Mesenchymal stem cell (in vitro differentiated cells and primary cell): ENCODE measurements at regions not wholly inside any gene's neighbourhood (a gene's known extent, or its start where the extent isn't known, plus 50 kb on each side); places are given as distances from the start of the nearest gene placed in this dataset.
A peak's percentile ranks its signal among the peaks of the same experiment; 100 is the strongest.

Source experiments
- DNase-seq: peaks from one replicate; pipeline ENCODE4 v3.0.0-alpha.2; 2013
- H2AFZ ChIP-seq: one replicate; pipeline ENCODE4 v1.6.1; 2013; ENCODE audit warnings: low read depth, mild to moderate bottlenecking, control low read depth, inconsistent platforms, low read length, moderate library complexity
- H2AK5ac ChIP-seq: 2 replicates; pipeline ENCODE4 v1.6.1; 2013; ENCODE audit warnings: low read length, moderate library complexity, mild to moderate bottlenecking, inconsistent platforms; ENCODE audit not compliant: severe bottlenecking
- H2BK120ac ChIP-seq: one replicate; pipeline ENCODE4 v1.6.1; 2013; ENCODE audit warnings: low read depth, mild to moderate bottlenecking, inconsistent platforms, low read length, moderate library complexity
- H2BK12ac ChIP-seq, 2 experiments: one replicate each; pipeline ENCODE4 v1.6.1; 2013; ENCODE audit warnings: inconsistent platforms in 2 of 2, low read length in 2 of 2, mild to moderate bottlenecking in 2 of 2, moderate library complexity in 2 of 2, control low read depth in 1 of 2
- H2BK15ac ChIP-seq: one replicate; pipeline ENCODE4 v1.6.1; 2013; ENCODE audit warnings: mild to moderate bottlenecking, low read depth, inconsistent platforms; ENCODE audit not compliant: poor library complexity, severe bottlenecking
- H2BK5ac ChIP-seq: 2 replicates; pipeline ENCODE4 v1.6.1; 2013; ENCODE audit warnings: low read depth, mild to moderate bottlenecking, low read length, control low read depth, inconsistent platforms; ENCODE audit not compliant: poor library complexity, severe bottlenecking
- H3K14ac ChIP-seq, 2 experiments: one replicate each; pipeline ENCODE4 v1.6.1; 2013; ENCODE audit warnings: inconsistent platforms in 2 of 2, low read length in 2 of 2, control low read depth in 1 of 2, mild to moderate bottlenecking in 1 of 2, moderate library complexity in 1 of 2
- H3K18ac ChIP-seq, 2 experiments: one replicate each; pipeline ENCODE4 v1.6.1; 2013; ENCODE audit warnings: inconsistent platforms in 2 of 2, low read length in 2 of 2, control low read depth in 1 of 2, low read depth in 1 of 2, mild to moderate bottlenecking in 1 of 2
- H3K23ac ChIP-seq, 2 experiments: one replicate each; pipeline ENCODE4 v1.6.1; 2013; ENCODE audit warnings: inconsistent platforms in 2 of 2, low read length in 2 of 2, mild to moderate bottlenecking in 2 of 2, moderate library complexity in 2 of 2, control low read depth in 1 of 2
- H3K27ac ChIP-seq: 2 replicates; pipeline ENCODE4 v1.5.1; 2013; ENCODE audit warnings: mild to moderate bottlenecking, moderate library complexity, low read length, control low read depth, inconsistent platforms; ENCODE audit not compliant: poor library complexity, severe bottlenecking
- H3K27me3 ChIP-seq, 2 experiments: 2 replicates each; pipeline versions ENCODE4 v1.6.1 to v1.7.0; 2013; ENCODE audit warnings: low read length in 2 of 2, mild to moderate bottlenecking in 2 of 2, moderate library complexity in 2 of 2, control low read depth in 1 of 2, inconsistent platforms in 1 of 2; ENCODE audit not compliant: control insufficient read depth in 1 of 2, insufficient read depth in 1 of 2
- H3K36me3 ChIP-seq, 2 experiments: 2 replicates each; pipeline versions ENCODE4 v1.6.1 to v1.7.0; 2013; ENCODE audit warnings: low read length in 2 of 2, control low read depth in 1 of 2, inconsistent platforms in 1 of 2, low read depth in 1 of 2, mild to moderate bottlenecking in 1 of 2; ENCODE audit not compliant: insufficient read depth in 2 of 2, control insufficient read depth in 1 of 2
- H3K4ac ChIP-seq, 2 experiments: one replicate each; pipeline ENCODE4 v1.6.1; 2013; ENCODE audit warnings: inconsistent platforms in 2 of 2, low read length in 2 of 2, mild to moderate bottlenecking in 2 of 2, moderate library complexity in 2 of 2, control low read depth in 1 of 2, low read depth in 1 of 2
- H3K4me1 ChIP-seq: 2 replicates; pipeline ENCODE4 v1.6.1; 2013; ENCODE audit warnings: low read depth, low read length, control low read depth; ENCODE audit not compliant: control insufficient read depth, insufficient read depth
- H3K4me2 ChIP-seq: 2 replicates; pipeline ENCODE4 v1.6.1; 2013; ENCODE audit warnings: low read length, mild to moderate bottlenecking, inconsistent platforms; ENCODE audit not compliant: poor library complexity, severe bottlenecking
- H3K4me3 ChIP-seq, 2 experiments: 2 replicates each; pipeline versions ENCODE4 v1.5.1 to v1.7.0; 2013; ENCODE audit warnings: low read length in 2 of 2, mild to moderate bottlenecking in 2 of 2, control low read depth in 1 of 2, low read depth in 1 of 2; ENCODE audit not compliant: insufficient read depth in 1 of 2
- H3K79me1 ChIP-seq: replicated peaks from 2 replicates; pipeline ENCODE4 v1.6.1; 2013; ENCODE audit warnings: mild to moderate bottlenecking, control low read depth, low read length, inconsistent platforms; ENCODE audit not compliant: poor library complexity, severe bottlenecking
- H3K9ac ChIP-seq: 2 replicates; pipeline ENCODE4 v1.7.0; 2013; ENCODE audit warnings: mild to moderate bottlenecking, low read length, moderate library complexity
- H3K9me3 ChIP-seq: 2 replicates; pipeline ENCODE4 v1.7.0; 2013; ENCODE audit warnings: mild to moderate bottlenecking, low read length; ENCODE audit not compliant: control insufficient read depth
- H4K8ac ChIP-seq: one replicate; pipeline ENCODE4 v1.6.1; 2013; ENCODE audit warnings: inconsistent platforms, mild to moderate bottlenecking, low read length, moderate library complexity
- H4K91ac ChIP-seq: one replicate; pipeline ENCODE4 v1.6.1; 2013; ENCODE audit warnings: mild to moderate bottlenecking, low read length, inconsistent platforms
- WGBS: methylation state at CpG from one replicate; pipeline ENCODE4 v1.1.7; 2013; ENCODE audit warnings: mixed read lengths; 5-methylcytosine and 5-hydroxymethylcytosine counted together

GRCh38 chr2:12341215-12341614 is 375.5 kb upstream of the TRIB2 start:
- no peak overlapping the region for H2BK120ac ChIP-seq
- no peaks in the 10 kb centered on the region for H3K79me1 ChIP-seq
- no peak for DNase-seq
- no peak overlapping the region for H3K4ac ChIP-seq
- H2BK5ac ChIP-seq, result no peak overlapping the region
- H3K14ac ChIP-seq, result no peak overlapping the region
- no peak overlapping the region for H2BK15ac ChIP-seq
- no peaks in the 10 kb centered on the region for H3K4me1 ChIP-seq
- no peak overlapping the region for H4K8ac ChIP-seq
- no peak overlapping the region for H2BK12ac ChIP-seq
- no peak overlapping the region for H3K18ac ChIP-seq
- H3K36me3 ChIP-seq, result no peaks in the 10 kb centered on the region
- H3K23ac ChIP-seq, result no peak overlapping the region
- H2AFZ ChIP-seq, result no peak overlapping the region
- no peak overlapping the region for H3K4me2 ChIP-seq
- H4K91ac ChIP-seq, result no peak overlapping the region
- no peaks in the 10 kb centered on the region for H3K9me3 ChIP-seq
- WGBS, result no CpG with 5 or more reads among the region's 1 CpG
- H3K27ac ChIP-seq, result no peak overlapping the region
- no peak overlapping the region for H3K4me3 ChIP-seq
- no peak overlapping the region for H2AK5ac ChIP-seq
- no peak overlapping the region for H3K9ac ChIP-seq
- no peaks in the 10 kb centered on the region for H3K27me3 ChIP-seq

DNA sequence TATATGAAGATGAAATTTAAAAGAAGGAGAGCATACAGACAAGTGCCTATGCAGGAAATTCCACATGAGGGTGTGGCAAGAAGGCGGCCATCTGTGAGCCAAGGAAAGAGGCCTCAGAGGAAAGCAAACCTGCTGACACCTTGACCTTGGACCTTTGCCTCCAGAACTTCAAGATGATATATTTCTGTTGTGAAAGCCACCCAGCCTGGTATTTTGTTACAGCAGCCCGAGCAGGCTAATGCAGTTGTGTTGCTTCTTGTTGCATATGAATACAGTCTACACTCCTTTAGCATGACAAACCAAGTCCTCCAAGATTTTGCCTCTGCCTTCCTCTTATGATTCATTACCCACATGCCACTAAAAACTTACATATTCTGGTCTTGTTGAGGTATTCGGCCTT is 374.8 kb upstream of the TRIB2 start:
- Histone ChIP-seq H3K36me3 (no peaks in the 10 kb centered on the region), H3K27me3 (no peaks in the 10 kb centered on the region), H2AK5ac (no peak overlapping the region), H4K91ac (no peak overlapping the region), H3K27ac (no peak overlapping the region), H3K4me2 (no peak overlapping the region), H2AFZ (no peak overlapping the region), H3K9me3 (no peaks in the 10 kb centered on the region), H3K79me1 (no peaks in the 10 kb centered on the region), H2BK5ac (no peak overlapping the region), H3K23ac (no peak overlapping the region), H3K9ac (no peak overlapping the region), H2BK12ac (no peak overlapping the region), H2BK15ac (no peak overlapping the region), H3K14ac (no peak overlapping the region), H3K4ac (no peak overlapping the region), H3K4me1 (no peaks in the 10 kb centered on the region), H3K18ac (peak overlapping the region in 1 of 2 experiments; percentile 50), H3K4me3 (no peak overlapping the region), H4K8ac (no peak overlapping the region), H2BK120ac (no peak overlapping the region)
- WGBS, result 58% methylated on average over 3 of the region's 3 CpGs
- no peak for DNase-seq

GRCh38 chr2:12343141-12343540 is 373.6 kb upstream of the TRIB2 start:
- Histone ChIP-seq H3K79me1 (no peaks in the 10 kb centered on the region), H3K27ac (no peak overlapping the region), H4K8ac (no peak overlapping the region), H2BK5ac (no peak overlapping the region), H2BK12ac (peak overlapping the region in 1 of 2 experiments; percentile 74), H3K18ac (no peak overlapping the region), H3K9ac (no peak overlapping the region), H3K36me3 (no peaks in the 10 kb centered on the region), H2AK5ac (no peak overlapping the region), H3K4me3 (no peak overlapping the region), H2AFZ (no peak overlapping the region), H3K4ac (no peak overlapping the region), H4K91ac (no peak overlapping the region), H3K4me1 (no peaks in the 10 kb centered on the region), H3K27me3 (no peaks in the 10 kb centered on the region), H2BK15ac (no peak overlapping the region), H3K9me3 (no peaks in the 10 kb centered on the region), H3K4me2 (no peak overlapping the region), H2BK120ac (no peak overlapping the region), H3K23ac (no peak overlapping the region), H3K14ac (no peak overlapping the region)
- DNase-seq, result no peak
- 93% methylated on average over 5 of the region's 5 CpGs for WGBS

GRCh38 chr2:12347066-12347493 is 369.7 kb upstream of the TRIB2 start:
- Histone ChIP-seq H3K4ac (no peak overlapping the region), H3K23ac (no peak overlapping the region), H3K4me3 (no peak overlapping the region), H2BK120ac (no peak overlapping the region), H2BK5ac (no peak overlapping the region), H3K27me3 (no peaks in the 10 kb centered on the region), H2BK15ac (no peak overlapping the region), H2AK5ac (no peak overlapping the region), H3K18ac (no peak overlapping the region), H4K8ac (no peak overlapping the region), H3K27ac (no peak overlapping the region), H3K36me3 (no peaks in the 10 kb centered on the region), H2BK12ac (no peak overlapping the region), H3K79me1 (no peaks in the 10 kb centered on the region), H3K9me3 (no peaks in the 10 kb centered on the region), H4K91ac (no peak overlapping the region), H3K14ac (no peak overlapping the region), H2AFZ (no peak overlapping the region), H3K4me1 (no peaks in the 10 kb centered on the region), H3K9ac (no peak overlapping the region), H3K4me2 (no peak overlapping the region)
- peak; percentile 37 for DNase-seq
- WGBS, result 83% methylated on average over 2 of the region's 4 CpGs
